ENCODE measurements at regions not wholly inside any gene's neighbourhood (a gene's known extent, or its start where the extent isn't known, plus 50 kb on each side); places are given as distances from the start of the nearest gene placed in this dataset.

DNA sequence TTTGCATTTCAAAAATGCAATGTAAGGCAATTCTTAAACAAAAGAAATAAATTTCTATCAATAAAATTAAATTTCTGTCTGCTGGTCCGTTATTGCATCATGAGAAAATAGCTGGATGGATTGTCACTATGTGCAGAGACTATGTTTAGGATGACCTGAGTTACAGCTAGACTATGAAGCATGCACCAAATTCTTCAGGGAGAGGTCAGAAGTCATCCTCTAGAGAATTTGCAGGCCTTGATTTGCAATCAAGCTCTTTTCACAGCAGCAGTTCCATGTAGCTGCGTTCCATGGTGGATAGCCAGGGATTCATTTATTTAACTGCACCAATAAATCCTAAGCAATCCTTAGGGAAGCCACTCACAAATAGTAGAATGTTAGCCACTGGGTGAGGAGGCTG, 253.7 kb downstream of the MSRB3 start:
- H3F3A ChIP-seq (ENCODE audit: insufficient read depth, low read length): no peaks in the 10 kb centered on the region
- H3K9ac ChIP-seq (ENCODE audit: low read length): no peak overlapping the region
- no peaks in the 10 kb centered on the region for H3K9me2 ChIP-seq (replicated peaks; ENCODE audit: insufficient read depth, low read length)
- H3K36me3 ChIP-seq (replicated peaks; ENCODE audit: insufficient read depth, low read length): no peaks in the 10 kb centered on the region
- DNase-seq: no peak
- no peaks in the 10 kb centered on the region for H3K27me3 ChIP-seq (replicated peaks; ENCODE audit: insufficient read depth, low read length)
- H3K4me2 ChIP-seq (ENCODE audit: low read depth, low read length): no peak overlapping the region
- no peaks in the 10 kb centered on the region for H3K4me1 ChIP-seq (ENCODE audit: low read length)
- H4K20me1 ChIP-seq (ENCODE audit: insufficient read depth, low read length): no peaks in the 10 kb centered on the region
- H3K4me3 ChIP-seq (ENCODE audit: low read length): no peak overlapping the region
- no peaks in the 10 kb centered on the region for H3K79me2 ChIP-seq (ENCODE audit: low read length)
- TF ChIP-seq EZH2phosphoT487 (IDR thresholded peaks at IDR 0.05; ENCODE audit: low read length) (no peak), EZH2 (optimal IDR thresholded peaks at IDR 0.05; ENCODE audit: low read depth, low read length) (no peak)
- TF ChIP-seq, protein P1, sequence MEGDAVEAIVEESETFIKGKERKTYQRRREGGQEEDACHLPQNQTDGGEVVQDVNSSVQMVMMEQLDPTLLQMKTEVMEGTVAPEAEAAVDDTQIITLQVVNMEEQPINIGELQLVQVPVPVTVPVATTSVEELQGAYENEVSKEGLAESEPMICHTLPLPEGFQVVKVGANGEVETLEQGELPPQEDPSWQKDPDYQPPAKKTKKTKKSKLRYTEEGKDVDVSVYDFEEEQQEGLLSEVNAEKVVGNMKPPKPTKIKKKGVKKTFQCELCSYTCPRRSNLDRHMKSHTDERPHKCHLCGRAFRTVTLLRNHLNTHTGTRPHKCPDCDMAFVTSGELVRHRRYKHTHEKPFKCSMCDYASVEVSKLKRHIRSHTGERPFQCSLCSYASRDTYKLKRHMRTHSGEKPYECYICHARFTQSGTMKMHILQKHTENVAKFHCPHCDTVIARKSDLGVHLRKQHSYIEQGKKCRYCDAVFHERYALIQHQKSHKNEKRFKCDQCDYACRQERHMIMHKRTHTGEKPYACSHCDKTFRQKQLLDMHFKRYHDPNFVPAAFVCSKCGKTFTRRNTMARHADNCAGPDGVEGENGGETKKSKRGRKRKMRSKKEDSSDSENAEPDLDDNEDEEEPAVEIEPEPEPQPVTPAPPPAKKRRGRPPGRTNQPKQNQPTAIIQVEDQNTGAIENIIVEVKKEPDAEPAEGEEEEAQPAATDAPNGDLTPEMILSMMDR (IDR thresholded peaks at IDR 0.05; ENCODE audit: low read length): no peak
- no peaks in the 10 kb centered on the region for H3K9me3 ChIP-seq (replicated peaks; ENCODE audit: insufficient read depth, low read length)
- no peak overlapping the region for H3K27ac ChIP-seq (ENCODE audit: low read length)
- H2AFZ ChIP-seq (ENCODE audit: low read length): no peak overlapping the region

DNA sequence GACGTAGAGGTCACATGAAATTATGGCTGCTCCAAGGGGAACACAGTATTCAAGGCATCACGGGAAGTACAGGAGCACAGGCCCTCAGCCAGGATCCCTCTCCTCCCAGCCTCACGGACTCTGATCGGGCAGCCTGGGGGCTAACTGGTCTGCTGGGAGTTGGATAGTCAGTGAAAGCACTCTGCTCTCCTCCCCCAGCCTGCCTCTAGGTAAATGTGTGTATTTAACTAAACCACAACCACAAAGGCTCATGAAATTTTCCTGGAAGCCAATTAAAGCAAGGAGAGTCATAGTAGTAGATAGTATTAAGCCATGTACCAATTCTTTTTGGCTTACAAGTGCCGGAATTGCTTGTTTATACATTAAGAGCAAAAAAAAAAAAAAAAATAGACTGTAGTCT, 254.3 kb downstream of the MSRB3 start:
- TF ChIP-seq, protein P1 (IDR thresholded peaks at IDR 0.05; ENCODE audit: low read length): no peak
- TF ChIP-seq EZH2 (optimal IDR thresholded peaks at IDR 0.05; ENCODE audit: low read depth, low read length) (no peak), EZH2phosphoT487 (IDR thresholded peaks at IDR 0.05; ENCODE audit: low read length) (no peak)
- Histone ChIP-seq H3K9me3 (replicated peaks; ENCODE audit: insufficient read depth, low read length) (no peaks in the 10 kb centered on the region), H3K27ac (ENCODE audit: low read length) (no peak overlapping the region), H3K9ac (ENCODE audit: low read length) (no peak overlapping the region), H3K79me2 (ENCODE audit: low read length) (no peaks in the 10 kb centered on the region), H3K4me2 (ENCODE audit: low read depth, low read length) (no peak overlapping the region), H3K27me3 (replicated peaks; ENCODE audit: insufficient read depth, low read length) (no peaks in the 10 kb centered on the region), H3F3A (ENCODE audit: insufficient read depth, low read length) (no peaks in the 10 kb centered on the region), H4K20me1 (ENCODE audit: insufficient read depth, low read length) (no peaks in the 10 kb centered on the region), H3K4me1 (ENCODE audit: low read length) (no peaks in the 10 kb centered on the region), H3K36me3 (replicated peaks; ENCODE audit: insufficient read depth, low read length) (no peaks in the 10 kb centered on the region), H2AFZ (ENCODE audit: low read length) (no peak overlapping the region), H3K4me3 (ENCODE audit: low read length) (no peak overlapping the region), H3K9me2 (replicated peaks; ENCODE audit: insufficient read depth, low read length) (no peaks in the 10 kb centered on the region)
- DNase-seq: no peak

DNA sequence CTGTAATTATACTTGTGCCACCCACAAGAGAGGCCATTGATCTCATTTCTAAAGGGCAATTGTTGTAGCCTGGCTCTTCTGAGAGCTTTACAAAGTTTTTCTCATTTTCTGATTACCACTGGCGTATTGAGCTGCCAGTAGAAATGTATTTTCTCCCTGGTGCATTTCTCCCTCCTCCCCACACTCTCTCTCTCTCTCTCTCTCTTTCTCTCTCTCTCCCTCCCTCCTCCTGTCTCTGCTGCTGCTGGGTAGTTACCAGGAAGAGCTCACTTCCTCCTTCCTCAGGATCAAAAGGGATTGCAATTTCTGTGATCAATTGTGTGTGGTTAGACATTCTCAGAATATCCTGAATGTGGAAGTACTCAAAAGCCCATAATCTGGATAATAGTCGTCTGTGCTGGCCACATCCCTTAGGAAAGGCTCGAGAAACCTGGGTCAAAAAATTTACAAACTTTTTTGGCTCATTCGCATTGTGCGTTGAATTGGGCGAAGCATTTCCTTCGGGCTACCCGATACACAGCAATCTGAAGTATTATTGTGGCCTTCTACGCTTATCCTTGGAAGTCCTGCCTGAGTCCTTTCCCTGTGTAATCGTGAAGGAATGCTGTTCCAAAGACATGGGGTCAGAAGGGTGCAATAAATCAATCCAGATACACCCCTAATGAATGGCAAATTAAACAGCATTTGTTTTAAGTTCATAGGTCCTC, 254.8 kb downstream of the MSRB3 start:
- H3K9me2 ChIP-seq (replicated peaks; ENCODE audit: insufficient read depth, low read length): no peaks in the 10 kb centered on the region
- H3K9ac ChIP-seq (ENCODE audit: low read length): no peak overlapping the region
- TF ChIP-seq, protein P1 (IDR thresholded peaks at IDR 0.05; ENCODE audit: low read length): no peak
- no peak for TF ChIP-seq EZH2phosphoT487 (IDR thresholded peaks at IDR 0.05; ENCODE audit: low read length)
- TF ChIP-seq EZH2 (optimal IDR thresholded peaks at IDR 0.05; ENCODE audit: low read depth, low read length): no peak
- H3K4me2 ChIP-seq (ENCODE audit: low read depth, low read length): no peak overlapping the region
- no peaks in the 10 kb centered on the region for H3K9me3 ChIP-seq (replicated peaks; ENCODE audit: insufficient read depth, low read length)
- H3K36me3 ChIP-seq (replicated peaks; ENCODE audit: insufficient read depth, low read length): no peaks in the 10 kb centered on the region
- no peak overlapping the region for H3K4me3 ChIP-seq (ENCODE audit: low read length)
- no peaks in the 10 kb centered on the region for H3K27me3 ChIP-seq (replicated peaks; ENCODE audit: insufficient read depth, low read length)
- no peaks in the 10 kb centered on the region for H3F3A ChIP-seq (ENCODE audit: insufficient read depth, low read length)
- no peaks in the 10 kb centered on the region for H3K79me2 ChIP-seq (ENCODE audit: low read length)
- DNase-seq: no peak
- no peaks in the 10 kb centered on the region for H4K20me1 ChIP-seq (ENCODE audit: insufficient read depth, low read length)
- no peak overlapping the region for H3K27ac ChIP-seq (ENCODE audit: low read length)
- no peak overlapping the region for H2AFZ ChIP-seq (ENCODE audit: low read length)
- H3K4me1 ChIP-seq (ENCODE audit: low read length): no peaks in the 10 kb centered on the region

Measured in MM.1S (cell line).